Esophagus squamous epithelium (tissue), 5 donors: ENCODE measurements at regions not wholly inside any gene's neighbourhood (a gene's known extent, or its start where the extent isn't known, plus 50 kb on each side); places are given as distances from the start of the nearest gene placed in this dataset.

Experiments
- DNase-seq: peaks from one replicate; lab custom pipeline; 2025; lab: John Stamatoyannopoulos, UW
- H3K27ac ChIP-seq, 4 donors: fragments of 200-600 bp; sonication (generic); one replicate each; pipeline ENCODE4 v1.5.1; 2016 to 2019; ENCODE audit warnings: mild to moderate bottlenecking in 1 of 4
- H3K27me3 ChIP-seq, 4 donors: fragments of 200-600 bp; sonication (generic); 1 replicate in 3 of 4; 2 replicates in 1 of 4; pipeline versions ENCODE4 v1.5.1 to v1.6.0; 2017 to 2021; ENCODE audit warnings: antibody characterized with exemption in 1 of 4
- H3K36me3 ChIP-seq, 3 donors: fragments of 200-600 bp; sonication (generic); one replicate each; pipeline ENCODE4 v1.5.1; 2016 to 2019
- H3K4me1 ChIP-seq, 3 donors: fragments of 200-600 bp; sonication (generic); one replicate each; pipeline ENCODE4 v1.5.1; 2017 to 2019
- H3K4me3 ChIP-seq, 4 donors: fragments of 200-600 bp; sonication (generic); 1 replicate in 3 of 4; 2 replicates in 1 of 4; pipeline ENCODE4 v1.5.1; 2016 to 2019; ENCODE audit warnings: mild to moderate bottlenecking in 2 of 4, moderate library complexity in 1 of 4
- H3K9me3 ChIP-seq, 3 donors: fragments of 200-600 bp; sonication (generic); one replicate each; pipeline ENCODE4 v1.5.1; 2016 to 2019
- POLR2A ChIP-seq, 4 donors: fragments of 450-650 bp; IDR thresholded peaks; one replicate each; pipeline ENCODE4 v1.6.1; 2017; ENCODE audit warnings: antibody characterized with exemption in 4 of 4, mild to moderate bottlenecking in 4 of 4, moderate library complexity in 3 of 4
- WGBS, 2 donors: methylation state at CpG; one replicate each; pipeline ENCODE4 v1.1.5; 2018; 5-methylcytosine and 5-hydroxymethylcytosine counted together
- intact Hi-C: fragments of 100-400 bp; cut with DNase I; formaldehyde crosslinking; loops from one replicate; pipeline ENCODE4 v1.15.0; 2022
- TF ChIP-seq, protein P1 (sequence below), 6 experiments: fragments of 450-650 bp in 4 of 6; fragments of 200-600 bp in 2 of 6; sonication (generic) in 2 of 6; IDR thresholded peaks; one replicate each; pipeline ENCODE4 v1.5.1; 2016 to 2019; ENCODE audit warnings: antibody characterized with exemption in 6 of 6, mild to moderate bottlenecking in 4 of 6, moderate library complexity in 4 of 6
- donor health status: DM: yes; HTN: yes; CAD: no.

DNA sequence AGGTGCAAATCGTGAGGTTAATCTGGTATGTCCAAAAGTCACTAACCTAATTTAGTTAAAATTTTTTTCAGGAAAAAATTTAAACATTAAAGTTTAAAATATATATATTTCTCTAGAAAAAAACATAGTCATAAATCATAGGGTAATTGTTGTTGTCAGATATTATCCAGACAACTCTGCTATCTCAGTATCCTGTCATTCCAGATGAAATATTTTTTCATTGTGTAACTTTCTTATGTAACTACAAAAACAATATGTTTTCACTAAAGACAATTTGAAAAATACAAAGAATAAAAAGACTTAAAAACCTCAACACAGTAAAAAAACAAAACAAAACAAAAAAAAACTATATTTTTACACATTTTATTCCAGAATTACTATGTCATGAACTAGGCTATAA is 57.6 kb downstream of the TENT5A start:
- no peaks in the 10 kb centered on the region for H3K9me3 ChIP-seq
- no peaks in the 10 kb centered on the region for H3K27me3 ChIP-seq
- H3K27ac ChIP-seq: no peak overlapping the region
- H3K36me3 ChIP-seq: no peaks in the 10 kb centered on the region
- 75 to 80% methylated on average over 1 of the region's 1 CpG for WGBS, 2 donors
- no peak for DNase-seq
- intact Hi-C loops: no loop called here
- no peak for TF ChIP-seq POLR2A (IDR thresholded peaks at IDR 0.05)
- TF ChIP-seq, protein P1, sequence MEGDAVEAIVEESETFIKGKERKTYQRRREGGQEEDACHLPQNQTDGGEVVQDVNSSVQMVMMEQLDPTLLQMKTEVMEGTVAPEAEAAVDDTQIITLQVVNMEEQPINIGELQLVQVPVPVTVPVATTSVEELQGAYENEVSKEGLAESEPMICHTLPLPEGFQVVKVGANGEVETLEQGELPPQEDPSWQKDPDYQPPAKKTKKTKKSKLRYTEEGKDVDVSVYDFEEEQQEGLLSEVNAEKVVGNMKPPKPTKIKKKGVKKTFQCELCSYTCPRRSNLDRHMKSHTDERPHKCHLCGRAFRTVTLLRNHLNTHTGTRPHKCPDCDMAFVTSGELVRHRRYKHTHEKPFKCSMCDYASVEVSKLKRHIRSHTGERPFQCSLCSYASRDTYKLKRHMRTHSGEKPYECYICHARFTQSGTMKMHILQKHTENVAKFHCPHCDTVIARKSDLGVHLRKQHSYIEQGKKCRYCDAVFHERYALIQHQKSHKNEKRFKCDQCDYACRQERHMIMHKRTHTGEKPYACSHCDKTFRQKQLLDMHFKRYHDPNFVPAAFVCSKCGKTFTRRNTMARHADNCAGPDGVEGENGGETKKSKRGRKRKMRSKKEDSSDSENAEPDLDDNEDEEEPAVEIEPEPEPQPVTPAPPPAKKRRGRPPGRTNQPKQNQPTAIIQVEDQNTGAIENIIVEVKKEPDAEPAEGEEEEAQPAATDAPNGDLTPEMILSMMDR (IDR thresholded peaks at IDR 0.05): no peak
- H3K4me1 ChIP-seq: no peaks in the 10 kb centered on the region
- H3K4me3 ChIP-seq: no peak overlapping the region

DNA sequence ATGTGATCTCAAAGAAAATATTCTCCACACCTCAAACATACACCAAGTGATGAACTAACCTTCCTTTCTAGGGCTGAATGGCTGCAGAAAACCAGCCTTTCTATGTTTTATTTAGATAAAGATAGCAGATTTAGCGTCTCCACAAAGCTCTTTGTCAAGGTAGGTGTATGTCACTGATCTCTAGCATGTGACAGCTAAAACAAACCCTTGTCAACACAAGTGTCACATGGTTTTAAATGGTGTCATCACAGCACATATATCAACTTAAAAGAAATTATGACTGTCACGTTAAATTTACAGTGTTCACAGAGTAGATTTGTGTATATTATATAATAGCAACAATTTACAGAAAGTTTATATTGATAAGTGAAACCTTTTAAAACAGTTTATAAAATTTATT is 58.3 kb downstream of the TENT5A start:
- intact Hi-C loops: no loop called here
- TF ChIP-seq, protein P1 (IDR thresholded peaks at IDR 0.05): no peak
- no peak for TF ChIP-seq POLR2A (IDR thresholded peaks at IDR 0.05)
- H3K27ac ChIP-seq: no peak overlapping the region
- no peaks in the 10 kb centered on the region for H3K27me3 ChIP-seq
- no peak overlapping the region for H3K4me3 ChIP-seq
- no peaks in the 10 kb centered on the region for H3K4me1 ChIP-seq
- WGBS, 2 donors: 65 to 72% methylated on average over 2 of the region's 2 CpGs
- H3K36me3 ChIP-seq: no peaks in the 10 kb centered on the region
- DNase-seq: no peak
- no peaks in the 10 kb centered on the region for H3K9me3 ChIP-seq

DNA sequence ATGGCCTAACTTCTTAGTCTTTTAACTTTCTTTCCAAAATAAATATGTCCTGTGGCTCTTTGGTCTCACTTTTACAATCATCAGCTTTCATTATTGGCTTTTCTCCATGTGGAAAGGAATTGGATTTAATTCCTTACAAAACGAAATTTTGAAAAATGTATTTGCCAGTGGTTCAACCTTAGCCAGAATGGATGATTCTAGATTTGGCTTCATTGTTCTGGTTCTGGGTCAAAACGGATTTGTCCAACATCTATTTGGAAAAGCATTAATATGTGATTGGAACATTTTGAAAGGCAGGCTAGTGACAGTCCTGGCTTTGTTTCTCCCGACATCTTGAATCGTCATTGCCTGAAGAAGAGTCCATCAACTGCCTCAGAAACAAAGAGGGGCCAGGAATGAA is 59.2 kb downstream of the TENT5A start:
- no peak overlapping the region for H3K4me3 ChIP-seq
- DNase-seq: no peak
- no peaks in the 10 kb centered on the region for H3K4me1 ChIP-seq
- no peak for TF ChIP-seq POLR2A (IDR thresholded peaks at IDR 0.05)
- intact Hi-C loops: no loop called here
- H3K36me3 ChIP-seq: no peaks in the 10 kb centered on the region
- H3K9me3 ChIP-seq: no peaks in the 10 kb centered on the region
- WGBS, 2 donors: 41 to 42% methylated on average over 4 of the region's 4 CpGs
- H3K27ac ChIP-seq: no peak overlapping the region
- no peaks in the 10 kb centered on the region for H3K27me3 ChIP-seq

DNA sequence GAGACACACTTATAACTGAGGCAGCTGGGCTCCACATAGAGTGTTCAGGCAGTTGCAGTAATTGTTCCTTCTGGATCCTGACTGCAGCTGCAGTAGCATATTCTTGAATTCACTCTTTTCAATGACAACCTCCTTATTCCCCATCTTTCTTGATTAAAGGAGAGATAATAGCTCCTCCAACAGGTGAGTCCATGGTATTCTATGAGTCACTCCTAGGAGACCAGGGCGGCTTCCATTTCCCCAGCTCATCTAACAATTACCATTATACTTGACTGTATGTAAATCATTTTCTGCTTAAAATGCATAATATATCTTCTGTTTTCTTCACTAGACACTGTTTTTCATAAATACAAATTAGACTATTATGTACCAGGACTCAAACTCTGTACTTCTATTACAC is 62.4 kb downstream of the TENT5A start:
- no peak for DNase-seq
- TF ChIP-seq POLR2A (IDR thresholded peaks at IDR 0.05): no peak
- TF ChIP-seq, protein P1 (IDR thresholded peaks at IDR 0.05): no peak
- no peaks in the 10 kb centered on the region for H3K27me3 ChIP-seq
- H3K4me3 ChIP-seq: no peak overlapping the region
- no peaks in the 10 kb centered on the region for H3K4me1 ChIP-seq
- no peak overlapping the region for H3K27ac ChIP-seq
- 94 to 100% methylated on average over 1 of the region's 1 CpG for WGBS, 2 donors
- no peaks in the 10 kb centered on the region for H3K9me3 ChIP-seq
- intact Hi-C loops: no loop called here
- H3K36me3 ChIP-seq: no peaks in the 10 kb centered on the region

DNA sequence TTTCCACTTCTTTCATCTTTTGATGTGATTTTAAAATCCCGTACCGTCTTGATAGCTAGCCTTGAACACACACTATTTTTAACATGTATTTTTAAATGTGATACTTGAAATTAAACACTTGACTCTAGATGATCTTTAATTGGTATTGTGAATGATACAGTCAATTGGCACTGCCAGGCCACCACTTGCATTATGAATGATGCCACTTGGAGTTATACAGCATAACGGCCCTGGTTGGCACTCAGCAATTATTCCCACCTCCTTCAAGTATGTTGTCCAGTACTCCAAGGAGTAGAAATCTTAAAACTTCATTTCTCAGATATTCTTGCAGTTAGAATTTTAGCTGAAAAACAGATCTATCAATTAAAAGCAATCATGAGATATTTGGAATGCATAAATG is 62.9 kb downstream of the TENT5A start:
- TF ChIP-seq POLR2A (IDR thresholded peaks at IDR 0.05): no peak
- TF ChIP-seq, protein P1 (IDR thresholded peaks at IDR 0.05): no peak
- Histone ChIP-seq H3K27ac (no peak overlapping the region), H3K9me3 (no peaks in the 10 kb centered on the region), H3K4me1 (no peaks in the 10 kb centered on the region), H3K27me3 (no peaks in the 10 kb centered on the region), H3K4me3 (no peak overlapping the region), H3K36me3 (no peaks in the 10 kb centered on the region)
- no peak for DNase-seq
- intact Hi-C loops: no loop called here
- 52 to 69% methylated on average over 3 of the region's 3 CpGs for WGBS, 2 donors

DNA sequence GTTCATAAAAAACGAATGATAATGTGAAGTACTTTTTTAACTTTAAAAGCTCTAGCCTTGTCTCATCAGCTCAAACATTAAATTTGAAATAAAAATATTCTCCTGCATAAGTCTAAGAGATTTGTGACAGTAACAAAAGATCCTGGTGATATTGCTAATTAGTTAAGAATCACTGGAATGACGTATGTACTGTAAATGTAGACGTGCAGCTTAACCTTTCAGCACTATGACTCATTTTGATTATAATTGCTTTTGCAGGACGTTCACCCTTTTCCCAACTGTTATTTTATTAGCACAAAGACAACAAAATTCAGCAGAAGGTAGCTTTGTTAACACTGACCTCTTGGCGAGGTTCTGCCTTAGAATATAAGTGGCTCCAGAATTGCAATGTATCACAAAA is 68.6 kb downstream of the TENT5A start:
- Histone ChIP-seq H3K27me3 (no peaks in the 10 kb centered on the region), H3K4me1 (no peaks in the 10 kb centered on the region), H3K9me3 (no peaks in the 10 kb centered on the region), H3K27ac (no peak overlapping the region), H3K36me3 (no peaks in the 10 kb centered on the region), H3K4me3 (no peak overlapping the region)
- no peak for DNase-seq
- no peak for TF ChIP-seq POLR2A (IDR thresholded peaks at IDR 0.05)
- TF ChIP-seq, protein P1 (IDR thresholded peaks at IDR 0.05): no peak
- WGBS, 2 donors: 33 to 36% methylated on average over 5 of the region's 5 CpGs
- intact Hi-C loops: no loop called here
